Erythroblast (primary cell): ENCODE measurements at regions not wholly inside any gene's neighbourhood (a gene's known extent, or its start where the extent isn't known, plus 50 kb on each side); places are given as distances from the start of the nearest gene placed in this dataset.

Experiments
- GATA1 ChIP-seq: IDR thresholded peaks from 2 replicates; pipeline ENCODE4 v1.6.1; 2011; ENCODE audit warnings: low read depth, mild to moderate bottlenecking, control low read depth, low read length, moderate library complexity
- POLR2A ChIP-seq: IDR thresholded peaks from 2 replicates; pipeline ENCODE4 v1.6.1; 2011; ENCODE audit warnings: mild to moderate bottlenecking, low read length

- TF ChIP-seq POLR2A (no peak), GATA1 (no peak)
Measured at GRCh38 chr3:82640254-82640653, 878.8 kb upstream of the GBE1 start.
